GM19372 (cell line): ENCODE measurements at regions not wholly inside any gene's neighbourhood (a gene's known extent, or its start where the extent isn't known, plus 50 kb on each side); places are given as distances from the start of the nearest gene placed in this dataset.

Experiments
- ATAC-seq: cut with Tn5 transposase; IDR thresholded peaks from one replicate; pipeline ENCODE4 v1.9.1; 2021; ENCODE audit warnings: mild to moderate bottlenecking, low read depth, moderate library complexity; ENCODE audit not compliant: unreplicated experiment

DNA sequence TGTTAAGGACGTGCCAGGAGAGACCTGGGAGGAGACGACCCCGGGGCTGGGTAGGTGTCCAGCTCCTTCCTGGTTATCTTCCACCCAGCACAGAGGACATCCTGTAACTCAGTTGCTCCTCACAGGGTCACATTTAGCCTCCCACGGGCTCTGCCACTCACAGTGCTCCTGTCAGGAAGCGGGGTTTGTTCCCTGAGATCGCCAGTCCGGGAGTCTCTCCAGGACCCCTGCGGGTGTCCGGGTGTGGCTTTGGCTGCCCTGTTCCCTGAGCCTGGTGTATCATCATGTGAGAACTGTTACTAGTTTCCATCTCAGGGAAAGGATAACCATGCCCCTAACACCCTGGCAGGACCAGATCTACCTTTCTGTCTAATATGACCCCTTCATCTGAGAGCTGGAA is 158.2 kb upstream of the RUNX1 start:
- ATAC-seq, result no peak

DNA sequence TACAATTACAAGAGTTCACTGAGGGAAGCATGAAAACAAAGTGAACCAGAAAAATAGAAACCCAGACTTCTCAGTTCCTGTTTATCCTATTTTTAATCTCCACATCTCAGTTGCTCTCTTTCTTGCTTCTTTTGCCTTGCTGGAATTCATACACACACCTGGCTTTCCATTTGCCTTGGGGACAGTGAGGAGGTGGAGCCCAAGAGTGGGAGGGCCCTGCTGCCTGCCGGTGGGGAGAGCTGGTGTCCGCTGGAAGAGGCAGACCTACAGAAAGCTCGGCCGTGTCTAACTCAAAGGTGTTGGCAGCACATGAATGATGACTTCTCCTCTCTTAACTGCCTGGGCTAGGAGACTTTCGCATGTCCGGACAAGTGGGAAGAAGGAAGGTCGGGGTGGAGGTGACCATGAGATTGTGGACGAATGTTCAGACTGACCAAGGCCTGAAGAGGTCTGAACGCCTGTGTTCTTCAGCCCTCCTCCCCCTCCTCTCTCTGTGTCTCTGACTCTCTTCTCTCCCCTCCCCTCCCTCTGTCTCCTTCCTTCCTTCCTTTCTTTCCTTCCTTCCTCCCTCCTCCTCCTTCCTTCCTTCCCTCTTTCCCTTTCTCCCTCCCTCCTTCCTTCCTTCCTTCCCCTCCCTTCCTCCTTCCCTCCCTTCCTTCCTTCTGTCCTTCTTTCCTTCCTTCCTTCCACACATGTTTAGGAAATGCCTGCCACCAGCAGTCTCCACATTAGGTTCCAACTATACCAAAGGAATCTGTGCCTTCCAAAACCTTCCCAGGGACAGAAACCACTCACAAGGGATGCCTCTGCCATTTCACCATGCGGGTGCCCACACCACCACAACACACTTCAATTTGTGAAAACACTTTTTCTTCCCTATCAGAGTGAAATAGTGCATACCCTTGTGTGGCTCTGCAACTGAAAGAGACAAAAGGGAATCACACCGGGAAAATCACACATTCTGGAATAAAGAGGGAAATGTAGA is 157.3 kb upstream of the RUNX1 start:
- no peak for ATAC-seq

DNA sequence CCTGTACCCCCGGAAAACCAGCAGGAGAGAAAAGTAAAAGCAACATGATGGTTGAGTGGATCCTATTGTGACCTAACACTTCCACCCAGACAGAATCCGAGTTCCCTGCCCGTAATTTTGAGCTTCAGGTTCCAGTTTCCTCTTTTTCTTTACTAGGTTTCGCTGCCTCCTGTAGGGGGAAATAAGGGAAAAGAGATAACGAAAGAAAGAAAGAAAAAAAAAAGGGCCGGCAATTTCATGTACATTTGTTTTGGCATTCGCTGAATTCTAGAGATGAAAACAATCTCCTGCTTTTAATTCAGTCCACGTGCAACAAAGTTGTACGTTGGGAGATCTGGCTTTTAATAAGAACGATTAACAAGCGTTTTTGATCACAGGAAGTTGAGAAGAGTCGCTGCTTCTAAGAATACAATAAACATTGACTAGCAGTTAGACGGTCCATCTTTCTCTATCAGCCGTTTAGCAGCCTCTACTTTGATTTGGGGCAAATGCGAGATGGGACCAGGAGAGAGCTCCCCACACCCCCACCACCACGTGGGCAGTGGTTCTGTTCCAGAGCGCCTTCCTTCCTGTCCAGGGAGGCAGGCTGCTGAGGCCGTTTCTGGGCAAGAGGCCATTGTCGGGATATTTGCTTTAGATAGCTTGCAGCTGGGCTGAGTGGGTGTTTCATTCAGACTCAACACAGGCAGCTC is 155.9 kb upstream of the RUNX1 start:
- ATAC-seq, result no peak

DNA sequence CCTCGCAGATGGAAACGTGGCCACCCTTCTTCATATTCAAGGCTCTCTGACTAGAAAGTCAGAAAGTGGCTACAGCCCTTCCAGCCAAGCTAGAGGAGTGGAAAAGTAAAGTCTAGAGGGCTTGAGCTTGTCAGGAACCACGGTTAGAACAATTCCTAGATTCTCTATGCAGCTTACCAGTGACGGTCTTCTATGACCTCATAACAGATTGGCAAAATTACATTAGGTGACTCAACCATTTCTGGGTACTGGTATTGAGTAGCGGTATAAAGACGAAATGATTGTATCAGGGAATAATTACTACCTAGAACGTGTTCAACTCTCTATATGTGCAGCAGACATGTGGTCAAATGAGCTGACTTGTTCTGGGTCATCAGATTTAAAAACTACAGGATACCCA is 155.0 kb upstream of the RUNX1 start:
- no peak for ATAC-seq

DNA sequence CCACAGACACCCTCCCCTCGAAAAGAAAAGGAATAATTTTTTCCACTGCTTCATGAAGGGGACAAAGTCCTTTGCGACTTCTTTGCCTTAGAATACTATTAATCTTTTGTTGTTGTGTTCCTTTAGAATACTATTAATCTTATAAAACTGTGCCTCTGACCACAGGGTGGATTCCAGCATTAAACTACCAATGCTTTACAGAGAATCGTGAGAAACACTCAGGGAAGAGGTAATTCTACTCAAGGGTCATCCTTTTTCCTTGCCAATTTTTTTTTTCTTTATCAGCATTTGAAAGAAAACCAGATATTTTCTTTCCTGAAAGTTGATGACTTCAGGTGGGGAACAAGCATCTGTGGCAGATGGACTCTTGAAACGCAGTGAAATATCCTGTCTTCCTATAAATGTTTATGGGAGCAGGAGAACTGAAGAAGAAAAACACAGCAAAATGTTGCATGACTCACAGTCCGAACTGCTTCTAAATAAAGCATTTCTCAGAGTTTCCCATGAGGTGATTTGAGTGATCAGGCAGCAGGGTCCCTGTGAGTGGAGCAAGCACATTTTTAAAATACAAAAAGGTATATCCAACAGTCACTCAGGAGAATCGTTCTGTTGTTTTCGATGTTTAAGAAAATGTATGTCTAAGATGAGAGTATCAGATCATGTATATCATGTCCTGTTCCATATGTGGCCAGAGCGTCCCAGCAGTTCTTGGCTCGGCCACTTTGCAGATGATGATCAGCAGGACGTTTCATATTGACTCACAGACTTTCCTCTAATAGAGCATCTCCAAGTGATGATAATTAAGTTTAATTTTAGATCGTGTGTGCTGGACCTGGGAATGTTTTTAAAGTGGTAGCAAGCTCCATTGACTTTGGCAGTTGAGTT is 154.2 kb upstream of the RUNX1 start:
- ATAC-seq, result no peak

DNA sequence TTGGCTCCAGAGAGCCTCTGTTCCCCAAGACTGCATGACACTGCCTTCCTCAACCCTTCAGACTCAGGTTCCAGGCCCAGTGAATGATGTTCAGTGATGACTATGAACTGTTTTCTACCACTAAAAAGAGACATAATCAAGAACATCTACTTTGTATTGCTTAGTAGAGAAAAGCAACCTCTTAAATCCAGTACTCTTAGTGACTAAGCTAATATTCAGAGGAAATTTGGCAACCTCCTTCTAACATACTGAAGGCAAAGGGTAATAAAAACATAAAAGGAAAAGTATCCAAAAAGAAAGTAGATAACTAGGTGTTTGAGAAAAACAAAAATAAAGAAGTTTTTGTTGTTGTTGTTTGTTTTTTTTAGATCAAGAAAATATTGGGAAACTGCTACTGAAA is 153.3 kb upstream of the RUNX1 start:
- ATAC-seq, result no peak

DNA sequence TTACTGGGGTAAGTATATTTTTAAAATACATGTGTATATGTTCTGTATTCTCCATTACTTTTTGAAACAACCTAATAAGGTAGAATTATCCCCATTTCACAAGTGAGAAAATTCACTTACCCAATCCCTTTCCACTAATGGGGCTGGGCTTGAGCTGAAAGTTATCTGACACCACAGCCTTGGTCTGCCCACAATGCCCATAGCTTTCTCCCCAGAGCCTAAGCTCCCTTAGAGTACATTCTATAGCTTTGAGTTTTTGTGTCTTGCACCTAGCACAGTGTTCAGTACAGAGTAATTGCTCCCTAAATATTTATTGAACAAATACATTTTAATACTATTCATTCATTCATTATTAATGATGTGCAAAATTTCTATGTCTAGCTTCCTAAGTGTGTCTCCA is 152.7 kb upstream of the RUNX1 start:
- no peak for ATAC-seq

DNA sequence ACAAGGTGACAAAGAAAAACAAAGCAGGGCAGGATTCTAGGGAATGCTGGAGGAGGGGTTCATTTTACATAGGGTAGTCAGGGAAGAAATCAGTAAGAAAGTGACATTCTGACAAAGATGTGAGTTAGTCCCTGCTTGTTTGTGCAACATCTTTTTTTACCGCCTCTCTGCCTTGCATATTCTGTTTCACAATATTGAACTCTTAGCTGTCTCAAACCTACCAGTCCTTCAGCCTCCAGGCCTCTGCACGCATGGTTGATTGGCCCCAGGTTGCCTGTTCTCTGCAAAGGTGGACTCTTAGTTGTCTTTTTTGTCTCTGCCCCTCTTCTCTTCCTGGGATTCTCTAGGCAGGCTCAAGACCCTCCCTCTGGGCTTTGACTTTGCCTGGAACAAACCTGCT is 152.2 kb upstream of the RUNX1 start:
- ATAC-seq, result no peak

DNA sequence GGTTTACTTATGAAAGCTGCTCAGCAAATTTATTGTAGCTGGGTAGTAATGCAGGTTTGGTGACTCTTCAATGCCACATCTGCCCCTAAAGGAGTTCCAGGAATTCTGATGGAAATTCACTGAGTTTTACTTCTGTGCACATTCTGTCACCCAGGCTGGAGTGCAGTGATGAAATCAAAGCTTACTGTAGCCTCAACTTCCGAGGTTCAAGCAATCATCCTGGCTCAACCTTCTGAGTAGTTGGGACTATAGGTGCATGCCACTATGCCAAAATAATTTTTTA is 150.6 kb upstream of the RUNX1 start:
- no peak for ATAC-seq

DNA sequence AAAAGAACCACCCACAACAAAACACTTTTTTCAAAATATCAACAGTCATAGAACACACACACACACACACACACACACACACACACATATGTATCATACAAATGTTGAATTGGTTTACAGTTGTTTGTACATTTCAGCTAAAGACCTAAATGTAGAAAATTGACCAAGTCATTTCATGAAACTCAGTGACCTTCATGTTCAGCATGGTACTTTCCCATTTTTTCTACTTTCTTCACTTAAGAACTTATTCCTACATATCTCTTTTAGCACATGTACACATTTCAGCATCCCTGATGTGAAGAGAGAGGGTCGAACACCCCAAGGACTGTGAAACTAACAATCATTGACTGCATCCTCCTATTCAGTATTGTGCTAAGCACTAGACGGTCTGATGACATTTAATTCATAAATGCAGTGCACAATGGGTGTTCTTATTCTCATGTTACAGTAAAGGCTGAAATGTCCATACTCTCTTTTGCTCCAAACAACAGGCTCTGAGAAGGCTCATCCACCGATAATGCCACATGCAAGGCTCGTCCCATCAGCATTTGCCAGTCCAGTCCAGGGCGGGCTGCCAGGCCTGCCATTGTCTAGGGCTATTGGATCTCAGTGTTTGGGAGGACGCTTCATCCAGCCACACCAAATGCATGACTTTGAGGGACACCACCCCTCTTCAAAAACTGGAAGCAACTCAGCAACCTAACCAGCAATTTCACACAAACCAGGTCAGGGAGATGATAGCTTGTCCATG is 150.1 kb upstream of the RUNX1 start:
- ATAC-seq, result no peak

DNA sequence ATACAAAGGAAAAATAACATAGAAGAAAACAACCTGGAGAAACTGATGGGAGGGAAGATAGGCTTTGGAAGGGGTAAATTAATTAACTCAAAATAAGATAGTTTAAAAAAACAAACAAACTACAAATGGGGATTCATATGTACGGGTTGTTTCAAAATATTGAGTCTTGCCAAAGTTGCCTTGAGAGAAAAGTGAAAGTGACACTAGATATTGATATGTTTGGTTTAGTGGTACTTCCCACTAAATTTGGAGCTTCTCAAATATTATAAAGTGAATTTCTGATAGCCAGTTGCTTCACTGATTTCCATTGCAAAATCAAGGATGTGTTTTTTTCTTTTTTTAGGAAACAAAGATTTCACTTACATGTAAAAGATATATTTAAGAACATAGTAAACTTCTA is 149.5 kb upstream of the RUNX1 start:
- no peak for ATAC-seq

DNA sequence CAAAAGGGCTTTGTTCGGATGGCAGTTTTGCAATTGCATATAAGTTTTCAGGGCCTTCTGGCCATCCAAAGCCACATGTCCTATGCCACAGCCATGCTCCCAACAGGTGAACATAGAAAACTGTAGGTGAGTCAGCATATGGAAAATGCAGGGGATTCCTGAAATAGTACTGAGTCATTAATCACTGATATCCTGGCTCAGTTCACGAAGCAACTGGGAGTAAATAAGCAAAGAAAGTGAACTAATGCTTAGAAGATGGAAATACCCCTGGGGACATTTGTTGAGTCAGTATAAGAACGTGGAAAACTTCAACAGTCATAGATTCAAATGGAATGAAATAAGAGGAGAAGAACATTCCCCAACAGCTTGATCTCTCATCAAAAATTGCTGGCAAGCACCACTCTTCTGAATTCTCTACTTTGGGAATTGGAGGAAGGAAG is 148.9 kb upstream of the RUNX1 start:
- no peak for ATAC-seq

DNA sequence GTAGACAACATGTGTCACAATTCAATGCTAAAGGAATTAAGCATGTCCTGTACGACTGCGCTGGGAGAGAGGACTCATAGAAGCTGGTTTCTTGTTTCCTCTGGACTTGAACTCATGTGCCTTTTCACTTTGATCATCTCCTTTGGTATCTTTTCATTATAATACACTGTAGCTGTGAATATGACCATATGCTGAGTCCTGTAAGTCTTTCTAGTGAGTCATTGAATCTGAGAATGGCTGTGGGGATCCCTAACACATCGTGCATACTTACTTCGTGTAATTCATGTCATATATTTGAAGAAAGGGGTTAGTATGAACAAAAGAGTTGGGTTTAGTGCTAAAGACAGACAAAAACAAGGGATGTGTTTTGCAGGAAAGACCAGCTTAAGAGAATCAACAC is 148.1 kb upstream of the RUNX1 start:
- no peak for ATAC-seq

DNA sequence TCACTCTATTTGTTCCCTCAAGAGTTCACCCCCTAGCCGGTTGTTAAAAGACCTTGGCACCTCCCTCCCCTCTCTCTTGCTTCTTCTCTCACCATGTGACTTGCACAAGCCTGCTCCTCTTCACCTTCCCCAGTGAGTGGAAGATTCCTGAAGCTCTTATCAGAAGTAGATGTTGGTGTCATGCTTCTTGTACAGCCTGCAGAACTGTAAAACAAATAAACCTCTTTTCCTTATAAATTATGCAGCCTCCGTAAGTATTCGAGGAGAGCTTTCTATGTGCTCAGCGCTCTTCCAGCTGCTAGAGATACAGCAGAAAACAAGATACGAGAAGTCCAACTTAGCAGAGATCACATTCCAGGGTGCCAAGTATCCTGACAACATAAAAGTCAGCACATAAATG is 147.0 kb upstream of the RUNX1 start:
- no peak for ATAC-seq

DNA sequence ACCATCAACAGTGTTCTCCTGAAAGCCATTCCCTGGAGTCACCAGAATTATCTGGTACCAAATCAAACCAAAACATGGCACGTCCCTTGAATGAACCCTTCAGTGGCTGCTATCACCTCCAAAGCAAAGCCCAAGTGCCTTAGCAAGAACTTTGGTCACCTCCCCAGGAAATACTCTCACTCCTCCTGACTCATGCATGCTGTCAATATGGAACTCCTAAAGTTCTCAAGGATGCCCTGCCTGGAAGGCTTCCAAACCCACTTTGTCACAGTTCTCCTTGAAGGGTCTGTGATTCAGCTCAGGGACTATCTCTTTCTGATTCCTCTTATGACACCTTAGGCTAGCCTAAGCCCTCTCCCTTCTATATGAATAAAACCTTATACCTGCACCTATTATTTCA is 146.1 kb upstream of the RUNX1 start:
- no peak for ATAC-seq

DNA sequence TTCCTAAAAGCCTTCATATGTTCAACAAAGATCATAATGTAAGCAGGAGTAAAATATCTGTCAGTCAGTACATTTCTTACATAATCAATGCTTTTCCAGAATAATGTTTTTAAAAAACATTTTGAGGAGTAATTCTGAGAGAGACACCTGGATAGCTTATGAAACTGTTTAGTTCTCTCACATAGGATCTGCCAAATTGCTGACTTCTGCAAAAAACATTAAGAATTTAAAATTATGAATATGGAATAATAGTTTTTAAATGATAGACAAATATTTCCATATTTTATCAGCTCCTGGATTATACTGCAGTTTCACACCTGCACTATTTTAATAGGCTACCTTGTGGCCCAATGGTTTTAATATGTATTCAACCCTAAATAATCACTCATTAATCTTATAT is 142.7 kb upstream of the RUNX1 start:
- no peak for ATAC-seq

DNA sequence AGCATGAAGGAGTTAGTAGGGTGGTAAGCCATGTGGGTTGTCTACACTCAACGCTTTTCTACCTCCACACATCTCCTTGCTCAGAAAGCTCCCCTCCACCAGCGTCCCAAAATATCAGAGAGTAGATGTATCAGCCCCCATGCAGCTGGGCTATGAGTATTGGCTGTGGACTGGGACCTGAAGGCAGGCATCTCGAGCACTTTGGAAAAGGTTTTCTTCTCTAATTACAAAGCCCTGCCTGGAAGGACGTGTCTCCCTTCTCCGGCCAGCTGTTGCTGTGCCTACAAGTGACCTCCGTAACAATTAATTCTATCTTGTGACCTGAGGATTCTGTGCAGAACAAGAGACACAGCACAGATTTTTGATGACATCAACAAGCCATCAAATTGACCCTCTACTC is 142.0 kb upstream of the RUNX1 start:
- ATAC-seq, result no peak

DNA sequence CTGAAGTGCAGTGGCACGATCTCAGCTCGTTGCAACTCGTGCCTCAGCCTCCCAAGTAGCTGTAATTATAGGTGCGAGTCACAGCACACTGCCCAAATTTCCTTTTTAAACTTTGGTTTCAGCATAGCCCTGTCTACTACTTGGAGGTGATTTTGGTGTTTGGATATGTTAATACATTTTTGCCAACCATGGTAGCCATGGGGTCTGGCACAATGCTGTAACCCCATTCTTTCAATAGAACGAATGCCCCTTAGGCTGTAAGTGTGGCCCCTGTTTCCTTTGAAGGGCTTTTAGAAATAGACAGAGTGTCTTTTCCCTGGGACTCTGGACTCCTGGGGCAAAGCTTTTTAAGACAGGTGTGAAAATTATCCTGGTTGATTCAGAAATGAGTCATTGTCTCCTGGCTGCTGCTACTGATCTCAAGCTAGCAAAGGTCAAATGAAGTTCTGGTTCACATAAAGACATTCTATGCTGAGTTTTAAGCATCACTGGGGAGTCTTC is 141.1 kb upstream of the RUNX1 start:
- no peak for ATAC-seq

DNA sequence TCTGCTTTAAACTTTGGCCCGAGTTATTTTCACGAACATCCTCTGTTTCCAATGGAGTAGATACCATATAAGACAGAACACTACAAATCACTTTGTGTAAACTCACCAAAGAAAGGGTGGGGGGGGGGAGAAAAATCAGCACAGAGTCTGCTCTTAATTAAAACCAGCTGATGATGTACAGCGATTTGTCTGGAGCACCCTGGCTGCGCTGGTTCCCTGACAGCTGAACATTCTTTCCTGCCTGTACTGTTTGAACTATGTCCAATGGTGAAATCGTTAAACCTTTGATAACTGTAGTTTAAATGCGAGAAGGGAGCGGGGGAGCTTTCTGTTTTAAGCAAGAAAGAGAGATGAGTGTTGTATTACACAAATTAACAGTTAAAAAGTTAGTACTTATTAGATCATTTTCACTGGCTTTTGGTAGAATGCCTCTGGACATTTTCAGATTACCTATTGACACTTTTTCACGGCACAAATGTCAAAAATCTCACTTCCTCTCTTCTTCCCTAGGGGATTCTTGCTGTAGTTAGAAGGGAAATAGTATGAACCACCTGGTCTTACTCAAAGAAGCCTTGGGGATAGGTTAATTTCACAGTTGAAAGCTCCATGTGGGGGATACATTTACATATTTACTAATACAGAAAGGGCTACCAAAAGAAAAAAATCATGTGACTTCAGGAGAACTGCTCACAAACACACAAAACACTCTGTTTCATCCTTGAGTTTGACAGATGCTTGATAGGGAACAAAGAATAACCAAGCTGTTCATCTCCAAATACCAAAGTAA is 140.2 kb upstream of the RUNX1 start:
- peak; percentile 71 for ATAC-seq
